ENCODE measurements at regions not wholly inside any gene's neighbourhood (a gene's known extent, or its start where the extent isn't known, plus 50 kb on each side); places are given as distances from the start of the nearest gene placed in this dataset.

DNA sequence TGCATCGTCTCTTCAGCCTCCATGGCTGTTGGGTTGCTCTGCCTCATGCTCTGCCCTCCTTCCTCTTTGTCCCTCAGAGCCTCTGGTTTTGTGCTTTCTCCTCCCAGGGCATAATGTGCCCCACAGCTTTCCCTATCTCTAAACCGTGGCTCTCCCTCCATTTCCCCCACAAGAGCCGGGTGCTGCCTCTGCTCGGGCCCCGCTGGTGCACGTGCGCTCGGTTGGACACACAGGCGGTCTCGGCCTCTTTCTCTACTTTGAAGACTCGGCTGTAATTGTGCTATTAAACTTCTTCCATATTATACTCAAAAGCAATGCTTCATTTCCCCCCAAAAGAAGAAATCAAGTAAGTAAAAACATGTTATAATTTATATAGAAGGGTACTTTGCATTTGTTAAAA is 109.7 kb upstream of the KLF14 start:
- DNase-seq (ENCODE audit: low spot score): no peak
- intact Hi-C loops (cut with micrococcal nuclease; ENCODE audit: unreplicated experiment): no loop called here
- Histone ChIP-seq H3K27me3 (replicated peaks; ENCODE audit: insufficient read depth, low read depth, low read length, poor library complexity) (no peaks in the 10 kb centered on the region), H3K4me1 (ENCODE audit: insufficient read depth, low read length, poor library complexity, severe bottlenecking) (no peaks in the 10 kb centered on the region), H3K4me3 (ENCODE audit: low read depth, low read length, poor library complexity, severe bottlenecking) (no peak overlapping the region), H3K27ac (ENCODE audit: low read depth, low read length, poor library complexity, severe bottlenecking) (no peak overlapping the region), H3K36me3 (ENCODE audit: insufficient read depth, low read length, poor library complexity, severe bottlenecking) (no peaks in the 10 kb centered on the region), H3K9me3 (ENCODE audit: low read depth, low read length, poor library complexity, severe bottlenecking) (no peaks in the 10 kb centered on the region)
- CTCF ChIA-PET: no interaction called here
- no TSS peak for BruUV-seq (replicated peaks)
- TF ChIP-seq EZH2 (IDR thresholded peaks at IDR 0.05; ENCODE audit: borderline replicate concordance, low read depth, low read length, poor library complexity, severe bottlenecking): no peak
- TF ChIP-seq, protein P1, sequence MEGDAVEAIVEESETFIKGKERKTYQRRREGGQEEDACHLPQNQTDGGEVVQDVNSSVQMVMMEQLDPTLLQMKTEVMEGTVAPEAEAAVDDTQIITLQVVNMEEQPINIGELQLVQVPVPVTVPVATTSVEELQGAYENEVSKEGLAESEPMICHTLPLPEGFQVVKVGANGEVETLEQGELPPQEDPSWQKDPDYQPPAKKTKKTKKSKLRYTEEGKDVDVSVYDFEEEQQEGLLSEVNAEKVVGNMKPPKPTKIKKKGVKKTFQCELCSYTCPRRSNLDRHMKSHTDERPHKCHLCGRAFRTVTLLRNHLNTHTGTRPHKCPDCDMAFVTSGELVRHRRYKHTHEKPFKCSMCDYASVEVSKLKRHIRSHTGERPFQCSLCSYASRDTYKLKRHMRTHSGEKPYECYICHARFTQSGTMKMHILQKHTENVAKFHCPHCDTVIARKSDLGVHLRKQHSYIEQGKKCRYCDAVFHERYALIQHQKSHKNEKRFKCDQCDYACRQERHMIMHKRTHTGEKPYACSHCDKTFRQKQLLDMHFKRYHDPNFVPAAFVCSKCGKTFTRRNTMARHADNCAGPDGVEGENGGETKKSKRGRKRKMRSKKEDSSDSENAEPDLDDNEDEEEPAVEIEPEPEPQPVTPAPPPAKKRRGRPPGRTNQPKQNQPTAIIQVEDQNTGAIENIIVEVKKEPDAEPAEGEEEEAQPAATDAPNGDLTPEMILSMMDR (conservative IDR thresholded peaks at IDR 0.05; ENCODE audit: low read depth, low read length): no peak
- POLR2A ChIA-PET (ENCODE audit: low non-redundant PET): no interaction called here

DNA sequence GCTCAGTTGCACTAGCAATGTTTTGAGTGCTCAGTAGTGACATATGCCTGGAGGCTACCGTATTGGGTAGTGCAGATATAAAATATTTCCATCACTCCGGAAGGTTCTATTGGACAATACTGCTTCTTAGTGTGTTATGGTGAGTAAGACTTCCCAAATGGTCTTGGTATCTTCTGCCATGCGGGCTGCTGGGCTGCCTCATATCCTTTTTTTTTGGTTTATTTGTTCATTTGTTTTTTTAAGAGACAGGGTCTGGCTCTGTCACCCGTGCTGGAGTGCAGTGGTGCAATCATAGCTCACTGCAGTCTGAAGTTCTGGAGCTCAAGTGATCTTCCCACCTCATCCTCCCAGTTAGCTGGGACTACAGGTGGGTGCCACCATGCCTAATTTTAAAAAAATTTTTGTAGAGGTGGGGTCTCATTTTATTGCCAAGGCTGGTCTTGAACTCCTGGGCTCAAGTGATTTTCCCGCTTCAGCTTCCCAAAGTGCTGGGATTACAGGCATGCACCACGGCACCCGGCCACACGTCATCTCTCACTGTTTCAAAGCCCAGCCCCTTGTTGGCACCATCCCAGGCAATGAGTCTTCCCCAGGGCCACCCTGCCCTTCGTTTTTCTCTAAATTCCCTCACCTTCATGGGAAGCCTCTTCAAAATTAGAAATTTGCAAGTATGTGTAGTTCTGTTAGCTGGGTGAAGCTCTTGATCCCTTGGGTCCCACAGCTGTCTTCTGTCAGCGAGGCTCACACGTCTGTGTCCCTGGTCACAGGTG is 111.0 kb upstream of the KLF14 start:
- BruUV-seq (replicated peaks): no TSS peak
- DNase-seq (ENCODE audit: low spot score): no peak
- Histone ChIP-seq H3K4me3 (ENCODE audit: low read depth, low read length, poor library complexity, severe bottlenecking) (no peak overlapping the region), H3K9me3 (ENCODE audit: low read depth, low read length, poor library complexity, severe bottlenecking) (no peaks in the 10 kb centered on the region), H3K27me3 (replicated peaks; ENCODE audit: insufficient read depth, low read depth, low read length, poor library complexity) (no peaks in the 10 kb centered on the region), H3K36me3 (ENCODE audit: insufficient read depth, low read length, poor library complexity, severe bottlenecking) (no peaks in the 10 kb centered on the region), H3K4me1 (ENCODE audit: insufficient read depth, low read length, poor library complexity, severe bottlenecking) (no peaks in the 10 kb centered on the region), H3K27ac (ENCODE audit: low read depth, low read length, poor library complexity, severe bottlenecking) (no peak overlapping the region)
- intact Hi-C loops (cut with micrococcal nuclease; ENCODE audit: unreplicated experiment): no loop called here
- POLR2A ChIA-PET (ENCODE audit: low non-redundant PET): no interaction called here
- TF ChIP-seq EZH2 (IDR thresholded peaks at IDR 0.05; ENCODE audit: borderline replicate concordance, low read depth, low read length, poor library complexity, severe bottlenecking): no peak
- TF ChIP-seq, protein P1 (conservative IDR thresholded peaks at IDR 0.05; ENCODE audit: low read depth, low read length): no peak
- CTCF ChIA-PET: no interaction called here

DNA sequence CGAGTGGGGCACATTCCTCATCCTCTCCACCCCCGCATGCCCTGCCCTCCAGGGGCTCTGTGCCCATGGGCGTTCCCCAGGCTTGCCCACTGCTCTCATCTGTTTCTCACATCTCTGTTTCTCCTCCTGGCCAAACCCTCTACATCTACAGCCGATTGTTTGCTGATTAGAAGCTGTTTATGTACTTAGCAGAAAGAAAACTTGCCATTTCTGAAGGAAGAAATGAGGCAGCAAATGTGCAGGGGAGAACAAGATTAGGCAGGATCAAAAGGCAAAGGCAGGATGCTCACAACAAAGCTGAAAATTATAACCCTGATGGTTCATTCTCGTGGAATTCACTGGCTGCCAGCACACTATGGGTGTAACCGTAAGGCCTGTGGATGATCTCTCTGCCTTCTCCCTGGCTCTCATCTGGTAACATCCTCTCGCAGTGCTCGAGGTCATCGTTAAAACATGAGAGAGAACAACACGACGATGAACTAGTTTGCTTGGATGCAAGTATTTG is 111.6 kb upstream of the KLF14 start:
- TF ChIP-seq EZH2 (IDR thresholded peaks at IDR 0.05; ENCODE audit: borderline replicate concordance, low read depth, low read length, poor library complexity, severe bottlenecking): no peak
- TF ChIP-seq, protein P1 (conservative IDR thresholded peaks at IDR 0.05; ENCODE audit: low read depth, low read length): no peak
- H3K36me3 ChIP-seq (ENCODE audit: insufficient read depth, low read length, poor library complexity, severe bottlenecking): no peaks in the 10 kb centered on the region
- H3K9me3 ChIP-seq (ENCODE audit: low read depth, low read length, poor library complexity, severe bottlenecking): no peaks in the 10 kb centered on the region
- H3K4me1 ChIP-seq (ENCODE audit: insufficient read depth, low read length, poor library complexity, severe bottlenecking): no peaks in the 10 kb centered on the region
- DNase-seq (ENCODE audit: low spot score): no peak
- CTCF ChIA-PET: no interaction called here
- intact Hi-C loops (cut with micrococcal nuclease; ENCODE audit: unreplicated experiment): no loop called here
- H3K4me3 ChIP-seq (ENCODE audit: low read depth, low read length, poor library complexity, severe bottlenecking): no peak overlapping the region
- POLR2A ChIA-PET (ENCODE audit: low non-redundant PET): no interaction called here
- no peaks in the 10 kb centered on the region for H3K27me3 ChIP-seq (replicated peaks; ENCODE audit: insufficient read depth, low read depth, low read length, poor library complexity)
- BruUV-seq (replicated peaks): no TSS peak
- no peak overlapping the region for H3K27ac ChIP-seq (ENCODE audit: low read depth, low read length, poor library complexity, severe bottlenecking)

Measured in A673 (cell line).